Neural progenitor cell (in vitro differentiated cells): ENCODE measurements at regions not wholly inside any gene's neighbourhood (a gene's known extent, or its start where the extent isn't known, plus 50 kb on each side); places are given as distances from the start of the nearest gene placed in this dataset.

Source experiments
- EZH2 ChIP-seq: fragments of 200-600 bp; sonication (generic); IDR thresholded peaks from 2 replicates; pipeline ENCODE4 v1.6.1; 2017; ENCODE audit warnings: antibody characterized with exemption, mild to moderate bottlenecking, moderate library complexity
- EZH2phosphoT487 ChIP-seq: fragments of 200-600 bp; sonication (generic); IDR thresholded peaks from 2 replicates; pipeline ENCODE4 v1.6.1; 2017; ENCODE audit warnings: antibody characterized with exemption
- TF ChIP-seq, protein P1 (sequence below): fragments of 200-600 bp; sonication (generic); IDR thresholded peaks from 2 replicates; pipeline ENCODE4 v1.5.1; 2017; ENCODE audit warnings: antibody characterized with exemption, mild to moderate bottlenecking

GRCh38 chr15:96053031-96053780, 277.3 kb upstream of the NR2F2 start:
- TF ChIP-seq, protein P1, sequence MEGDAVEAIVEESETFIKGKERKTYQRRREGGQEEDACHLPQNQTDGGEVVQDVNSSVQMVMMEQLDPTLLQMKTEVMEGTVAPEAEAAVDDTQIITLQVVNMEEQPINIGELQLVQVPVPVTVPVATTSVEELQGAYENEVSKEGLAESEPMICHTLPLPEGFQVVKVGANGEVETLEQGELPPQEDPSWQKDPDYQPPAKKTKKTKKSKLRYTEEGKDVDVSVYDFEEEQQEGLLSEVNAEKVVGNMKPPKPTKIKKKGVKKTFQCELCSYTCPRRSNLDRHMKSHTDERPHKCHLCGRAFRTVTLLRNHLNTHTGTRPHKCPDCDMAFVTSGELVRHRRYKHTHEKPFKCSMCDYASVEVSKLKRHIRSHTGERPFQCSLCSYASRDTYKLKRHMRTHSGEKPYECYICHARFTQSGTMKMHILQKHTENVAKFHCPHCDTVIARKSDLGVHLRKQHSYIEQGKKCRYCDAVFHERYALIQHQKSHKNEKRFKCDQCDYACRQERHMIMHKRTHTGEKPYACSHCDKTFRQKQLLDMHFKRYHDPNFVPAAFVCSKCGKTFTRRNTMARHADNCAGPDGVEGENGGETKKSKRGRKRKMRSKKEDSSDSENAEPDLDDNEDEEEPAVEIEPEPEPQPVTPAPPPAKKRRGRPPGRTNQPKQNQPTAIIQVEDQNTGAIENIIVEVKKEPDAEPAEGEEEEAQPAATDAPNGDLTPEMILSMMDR = no peak
- TF ChIP-seq EZH2 = no peak
- TF ChIP-seq EZH2phosphoT487 = no peak
